C4-2B (cell line): ENCODE measurements at regions not wholly inside any gene's neighbourhood (a gene's known extent, or its start where the extent isn't known, plus 50 kb on each side); places are given as distances from the start of the nearest gene placed in this dataset.

ENCODE experiments used
- H3K27ac ChIP-seq: fragments of 450-650 bp; 2 replicates; pipeline ENCODE4 v1.5.1; 2017
- CTCF ChIP-seq: fragments of 450-650 bp; conservative IDR thresholded peaks from 2 replicates; pipeline ENCODE4 v1.5.1; 2017; ENCODE audit warnings: mild to moderate bottlenecking
- ZFX ChIP-seq: fragments of 450-650 bp; IDR thresholded peaks from 2 replicates; pipeline ENCODE4 v1.6.1; 2017

GRCh38 chr9:108311745-108312144 lies 544.0 kb downstream of the ACTL7B start:
- no peak for TF ChIP-seq CTCF
- TF ChIP-seq ZFX = no peak
- H3K27ac ChIP-seq = no peak overlapping the region

GRCh38 chr9:108310202-108310601 lies 545.6 kb downstream of the ACTL7B start:
- no peak for TF ChIP-seq CTCF
- TF ChIP-seq ZFX = no peak
- no peak overlapping the region for H3K27ac ChIP-seq

GRCh38 chr9:108300306-108301287 lies 555.2 kb downstream of the ACTL7B start:
- TF ChIP-seq ZFX = no peak
- TF ChIP-seq CTCF = no peak
- no peak overlapping the region; the same call in 1 of the 2 replicates for H3K27ac ChIP-seq

- TF ChIP-seq ZFX (no peak), CTCF (no peak)
- no peak overlapping the region for H3K27ac ChIP-seq
Measured at GRCh38 chr9:108297073-108297472, 558.7 kb downstream of the ACTL7B start.

- no peak for TF ChIP-seq ZFX
- no peak for TF ChIP-seq CTCF
- no peak overlapping the region for H3K27ac ChIP-seq
Measured at GRCh38 chr9:108296056-108296455, 559.7 kb downstream of the ACTL7B start.

GRCh38 chr9:108291586-108291932 lies 564.2 kb downstream of the ACTL7B start:
- no peak overlapping the region for H3K27ac ChIP-seq
- TF ChIP-seq CTCF = no peak
- no peak for TF ChIP-seq ZFX

- TF ChIP-seq CTCF (no peak), ZFX (no peak)
- no peak overlapping the region; the same call in 1 of the 2 replicates for H3K27ac ChIP-seq
Measured at GRCh38 chr9:108290839-108291585, 564.8 kb downstream of the ACTL7B start.
